ENCODE measurements at regions not wholly inside any gene's neighbourhood (a gene's known extent, or its start where the extent isn't known, plus 50 kb on each side); places are given as distances from the start of the nearest gene placed in this dataset.

GRCh38 chr15:98330692-98331435 is 317.5 kb upstream of the IGF1R start:
- no peak for TF ChIP-seq HMGN3 (IDR thresholded peaks at IDR 0.05; ENCODE audit: borderline replicate concordance, extremely low read depth, insufficient read length, low read depth, low read length)
- no peak for TF ChIP-seq ZNF23 (CRISPR knock-in tag; IDR thresholded peaks at IDR 0.05)
- no peak for TF ChIP-seq SMARCA5 (IDR thresholded peaks at IDR 0.05)
- TF ChIP-seq SRSF3 (IDR thresholded peaks at IDR 0.05; ENCODE audit: insufficient read depth, low read length) = no peak
- TF ChIP-seq POLR2A (conservative IDR thresholded peaks at IDR 0.05) = no peak
- no peak for TF ChIP-seq CTCF (IDR thresholded peaks at IDR 0.05 in 2 of 3, conservative IDR thresholded peaks at IDR 0.05 in 1 of 3; ENCODE audit: insufficient read depth in 2 of 3, low read depth in 1 of 3, low read length in 3 of 3)
- TF ChIP-seq, protein P1, sequence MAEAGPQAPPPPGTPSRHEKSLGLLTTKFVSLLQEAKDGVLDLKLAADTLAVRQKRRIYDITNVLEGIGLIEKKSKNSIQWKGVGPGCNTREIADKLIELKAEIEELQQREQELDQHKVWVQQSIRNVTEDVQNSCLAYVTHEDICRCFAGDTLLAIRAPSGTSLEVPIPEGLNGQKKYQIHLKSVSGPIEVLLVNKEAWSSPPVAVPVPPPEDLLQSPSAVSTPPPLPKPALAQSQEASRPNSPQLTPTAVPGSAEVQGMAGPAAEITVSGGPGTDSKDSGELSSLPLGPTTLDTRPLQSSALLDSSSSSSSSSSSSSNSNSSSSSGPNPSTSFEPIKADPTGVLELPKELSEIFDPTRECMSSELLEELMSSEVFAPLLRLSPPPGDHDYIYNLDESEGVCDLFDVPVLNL (CRISPR knock-in tag; IDR thresholded peaks at IDR 0.05; ENCODE audit: low read depth) = no peak
